Naive thymus-derived CD4-positive, alpha-beta T cell (primary cell): ENCODE measurements at regions not wholly inside any gene's neighbourhood (a gene's known extent, or its start where the extent isn't known, plus 50 kb on each side); places are given as distances from the start of the nearest gene placed in this dataset.

ENCODE experiments used
- ATAC-seq: fragments of 150-1000 bp; cut with Tn5 transposase; 2 replicates; pipeline ENCODE4 v1.10.0; 2021; ENCODE audit warnings: mild to moderate bottlenecking, moderate library complexity
- CTCF ChIA-PET: fragments of 350-600 bp; sonication (Branson Sonifier 250); formaldehyde crosslinking; loops from one replicate; lab custom pipeline; 2021; ENCODE audit warnings: antibody characterized with exemption; lab: Charles Lee
- POLR2A ChIA-PET: fragments of 350-600 bp; sonication (Branson Sonifier 250); formaldehyde crosslinking; loops from one replicate; lab custom pipeline; 2021; ENCODE audit warnings: antibody characterized with exemption, inconsistent platforms; lab: Charles Lee
- DNase-seq, 9 donors: peaks; one replicate each; pipeline versions ENCODE4 v3.0.0 to v3.0.0-alpha.2; 2020 to 2022; ENCODE audit warnings: mixed read lengths in 1 of 9
- H3K27ac ChIP-seq: one replicate; pipeline ENCODE4 v1.7.0; 2013; ENCODE audit warnings: mild to moderate bottlenecking, low read depth, low read length, moderate library complexity
- H3K27me3 ChIP-seq, 2 donors: one replicate each; pipeline ENCODE4 v1.7.0; 2013; ENCODE audit warnings: low read length in 2 of 2, mild to moderate bottlenecking in 2 of 2, moderate library complexity in 2 of 2; ENCODE audit not compliant: control insufficient read depth in 2 of 2, insufficient read depth in 2 of 2
- H3K36me3 ChIP-seq, 3 experiments: 1 replicate in 2 of 3; 2 replicates in 1 of 3; pipeline ENCODE4 v1.7.0; 2013; ENCODE audit warnings: low read length in 3 of 3, mild to moderate bottlenecking in 3 of 3, moderate library complexity in 1 of 3; ENCODE audit not compliant: insufficient read depth in 3 of 3, control insufficient read depth in 2 of 3
- H3K4me1 ChIP-seq, 2 donors: one replicate each; pipeline ENCODE4 v1.7.0; 2013; ENCODE audit warnings: low read length in 2 of 2, mild to moderate bottlenecking in 2 of 2, moderate library complexity in 1 of 2; ENCODE audit not compliant: control insufficient read depth in 2 of 2, insufficient read depth in 2 of 2
- H3K4me3 ChIP-seq: 2 replicates; pipeline ENCODE4 v1.7.0; 2013; ENCODE audit warnings: mild to moderate bottlenecking, low read length
- H3K9me3 ChIP-seq, 3 experiments: 1 replicate in 2 of 3; 2 replicates in 1 of 3; pipeline ENCODE4 v1.7.0; 2013; ENCODE audit warnings: low read length in 3 of 3; ENCODE audit not compliant: control insufficient read depth in 2 of 3
- H3K27ac Mint-ChIP-seq, 9 donors: one replicate each; pipeline ENCODE4 v1.8.0; 2020 to 2022; ENCODE audit warnings: mixed read lengths in 9 of 9, mild to moderate bottlenecking in 8 of 9, moderate library complexity in 5 of 9, inconsistent platforms in 2 of 9
- H3K27me3 Mint-ChIP-seq, 5 donors: one replicate each; pipeline ENCODE4 v1.8.0; 2021 to 2022; ENCODE audit warnings: mixed read lengths in 5 of 5, mild to moderate bottlenecking in 1 of 5
- H3K36me3 Mint-ChIP-seq, 5 donors: one replicate each; pipeline ENCODE4 v1.8.0; 2020 to 2022; ENCODE audit warnings: mixed read lengths in 5 of 5, mild to moderate bottlenecking in 3 of 5, inconsistent platforms in 1 of 5
- H3K4me1 Mint-ChIP-seq, 7 donors: one replicate each; pipeline ENCODE4 v1.8.0; 2020 to 2022; ENCODE audit warnings: mixed read lengths in 7 of 7, mild to moderate bottlenecking in 3 of 7, inconsistent platforms in 1 of 7
- H3K4me3 Mint-ChIP-seq, 10 donors: one replicate each; pipeline ENCODE4 v1.8.0; 2020 to 2022; ENCODE audit warnings: mild to moderate bottlenecking in 10 of 10, mixed read lengths in 10 of 10, moderate library complexity in 6 of 10, inconsistent platforms in 2 of 10
- H3K9me3 Mint-ChIP-seq, 11 donors: one replicate each; pipeline ENCODE4 v1.8.0; 2020 to 2022; ENCODE audit warnings: mixed read lengths in 11 of 11, mild to moderate bottlenecking in 4 of 11, inconsistent platforms in 1 of 11, moderate library complexity in 1 of 11
- intact Hi-C, 2 donors: fragments of 100-400 bp; cut with micrococcal nuclease; formaldehyde crosslinking; loops; one replicate each; pipeline ENCODE4 v1.15.1; 2023

DNA sequence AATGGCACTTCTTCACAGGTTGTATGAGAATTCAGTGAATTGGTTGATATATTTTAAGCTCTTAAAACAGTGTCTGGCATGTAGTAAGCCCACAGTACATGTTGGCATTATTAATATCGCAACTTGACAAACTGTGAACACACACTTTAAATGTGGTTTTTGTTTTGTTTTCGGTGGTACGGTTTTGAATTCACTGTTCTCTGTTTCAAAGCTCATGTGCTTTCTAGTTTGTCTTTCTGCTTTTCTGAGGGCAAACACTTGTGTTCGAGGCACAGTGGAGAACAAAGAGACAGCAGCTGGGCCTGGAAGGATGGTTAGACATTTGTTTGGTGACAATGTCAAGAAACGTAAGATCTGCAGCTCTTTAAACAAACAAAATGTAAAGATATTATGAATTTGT is 276.5 kb upstream of the MC4R start:
- Mint-ChIP-seq H3K27me3 (no peaks in the 10 kb centered on the region), H3K36me3 (no peaks in the 10 kb centered on the region), H3K4me1 (no peaks in the 10 kb centered on the region), H3K4me3 (no peak overlapping the region), H3K9me3 (peaks cover 0 to 9% (median 0%) of the 10 kb centered on the region in 11 donors), H3K27ac (no peak overlapping the region)
- POLR2A ChIA-PET, result no interaction called here
- intact Hi-C loops, result no loop called here
- H3K9me3 ChIP-seq, result no peaks in the 10 kb centered on the region
- no peaks in the 10 kb centered on the region for H3K27me3 ChIP-seq
- H3K27ac ChIP-seq, result no peak overlapping the region
- H3K4me1 ChIP-seq, result no peaks in the 10 kb centered on the region
- no peak for ATAC-seq
- no peak overlapping the region for H3K4me3 ChIP-seq
- CTCF ChIA-PET, result no interaction called here
- no peak for DNase-seq
- H3K36me3 ChIP-seq, result no peaks in the 10 kb centered on the region

DNA sequence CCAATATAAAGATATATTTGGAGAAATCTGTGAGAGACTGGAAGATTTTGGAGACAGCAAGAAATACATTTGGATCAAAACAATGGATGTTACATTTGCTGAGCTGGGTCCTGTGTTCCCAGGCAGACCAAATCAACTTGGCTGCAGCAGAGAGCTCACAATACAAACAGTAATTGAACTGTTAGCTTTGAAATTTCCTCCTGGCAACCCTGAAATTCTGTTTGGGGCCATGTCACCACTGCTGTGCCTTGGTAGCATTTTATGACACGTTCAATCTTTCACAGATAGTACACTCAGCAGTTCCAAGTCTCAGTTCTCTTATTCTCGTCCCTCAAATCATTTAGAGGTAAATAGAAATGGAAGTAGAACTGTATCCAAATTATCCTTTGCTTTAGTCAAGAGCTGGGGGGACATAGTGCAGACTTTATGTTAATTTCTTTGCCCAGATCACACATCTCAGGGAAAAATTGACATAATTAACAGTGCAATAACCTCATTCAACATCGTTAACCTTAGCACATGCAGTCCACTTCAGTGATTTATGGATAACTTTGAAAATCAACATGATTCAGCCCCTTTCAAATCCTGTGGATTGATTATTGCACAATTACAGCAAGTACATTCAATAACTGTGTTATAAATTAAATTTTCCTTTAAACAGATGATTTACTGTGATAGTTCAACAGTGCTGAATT is 277.4 kb upstream of the MC4R start:
- H3K9me3 Mint-ChIP-seq, result peaks cover 0 to 9% (median 0%) of the 10 kb centered on the region in 11 donors
- H3K4me1 Mint-ChIP-seq, result no peaks in the 10 kb centered on the region
- no peak overlapping the region for H3K27ac Mint-ChIP-seq
- H3K36me3 Mint-ChIP-seq, result no peaks in the 10 kb centered on the region
- no peak overlapping the region for H3K4me3 Mint-ChIP-seq
- Histone ChIP-seq H3K4me1 (no peaks in the 10 kb centered on the region), H3K9me3 (no peaks in the 10 kb centered on the region), H3K4me3 (no peak overlapping the region), H3K36me3 (no peaks in the 10 kb centered on the region), H3K27ac (no peak overlapping the region), H3K27me3 (no peaks in the 10 kb centered on the region)
- ATAC-seq, result no peak
- POLR2A ChIA-PET, result no interaction called here
- H3K27me3 Mint-ChIP-seq, result no peaks in the 10 kb centered on the region
- intact Hi-C loops, result no loop called here
- no peak for DNase-seq
- CTCF ChIA-PET, result no interaction called here

GRCh38 chr18:60654298-60654697 is 281.7 kb upstream of the MC4R start:
- no peaks in the 10 kb centered on the region for H3K27me3 ChIP-seq
- H3K27ac Mint-ChIP-seq, result no peak overlapping the region
- DNase-seq (no peak), ATAC-seq (no peak)
- no peaks in the 10 kb centered on the region for H3K27me3 Mint-ChIP-seq
- no peaks in the 10 kb centered on the region for H3K36me3 Mint-ChIP-seq
- no peak overlapping the region for H3K4me3 Mint-ChIP-seq
- H3K4me1 Mint-ChIP-seq, result peaks cover 0 to 3% (median 0%) of the 10 kb centered on the region in 7 donors
- ChIA-PET CTCF (no interaction called here), POLR2A (no interaction called here)
- no peaks in the 10 kb centered on the region for H3K9me3 ChIP-seq
- H3K36me3 ChIP-seq, result no peaks in the 10 kb centered on the region
- peaks cover 0 to 15% (median 0%) of the 10 kb centered on the region in 11 donors for H3K9me3 Mint-ChIP-seq
- H3K27ac ChIP-seq, result no peak overlapping the region
- H3K4me3 ChIP-seq, result no peak overlapping the region
- intact Hi-C loops, result no loop called here
- H3K4me1 ChIP-seq, result no peaks in the 10 kb centered on the region

- POLR2A ChIA-PET, result no interaction called here
- no peak for DNase-seq
- no peaks in the 10 kb centered on the region for H3K36me3 Mint-ChIP-seq
- H3K4me1 Mint-ChIP-seq, result peaks cover 0 to 3% (median 0%) of the 10 kb centered on the region in 7 donors
- intact Hi-C loops, result no loop called here
- no peaks in the 10 kb centered on the region for H3K9me3 ChIP-seq
- peak; percentile 66 for ATAC-seq
- CTCF ChIA-PET, result no interaction called here
- H3K4me3 Mint-ChIP-seq, result peak overlapping the region in 1 of 10 donors; percentile 51
- no peak overlapping the region for H3K27ac Mint-ChIP-seq
- H3K4me1 ChIP-seq, result no peaks in the 10 kb centered on the region
- peaks cover 0 to 21% (median 0%) of the 10 kb centered on the region in 11 donors for H3K9me3 Mint-ChIP-seq
- H3K27ac ChIP-seq, result no peak overlapping the region
- H3K27me3 ChIP-seq, result no peaks in the 10 kb centered on the region
- no peaks in the 10 kb centered on the region for H3K36me3 ChIP-seq
- no peaks in the 10 kb centered on the region for H3K27me3 Mint-ChIP-seq
- no peak overlapping the region for H3K4me3 ChIP-seq
Measured at GRCh38 chr18:60656553-60656952, 284.0 kb upstream of the MC4R start.

DNA sequence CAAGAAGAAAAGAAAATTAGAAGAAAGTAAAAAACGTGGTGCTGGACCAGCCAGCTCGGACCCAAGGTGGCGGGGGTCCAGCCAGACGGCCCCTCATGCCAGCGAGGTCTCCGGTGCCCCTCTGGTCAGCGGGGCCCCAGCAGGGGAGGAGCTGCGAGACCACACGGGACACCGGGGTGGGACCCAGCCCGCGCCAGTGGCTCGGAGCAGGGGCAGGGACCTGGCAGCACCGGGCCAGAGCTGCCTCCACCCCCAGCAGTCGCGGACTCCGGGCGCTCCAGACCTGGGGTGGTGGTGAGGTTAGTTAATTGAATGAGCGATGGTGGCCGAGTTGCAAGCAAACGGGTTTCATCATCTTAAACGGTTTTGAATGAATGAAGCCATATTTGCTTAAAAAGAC is 289.9 kb upstream of the MC4R start:
- POLR2A ChIA-PET, result no interaction called here
- ATAC-seq (no peak), DNase-seq (no peak)
- Mint-ChIP-seq H3K27ac (no peak overlapping the region), H3K27me3 (no peaks in the 10 kb centered on the region), H3K36me3 (no peaks in the 10 kb centered on the region), H3K9me3 (peaks cover 0 to 20% (median 3%) of the 10 kb centered on the region in 11 donors), H3K4me1 (no peaks in the 10 kb centered on the region), H3K4me3 (no peak overlapping the region)
- Histone ChIP-seq H3K27ac (no peak overlapping the region), H3K4me1 (no peaks in the 10 kb centered on the region), H3K27me3 (no peaks in the 10 kb centered on the region), H3K36me3 (no peaks in the 10 kb centered on the region), H3K9me3 (no peaks in the 10 kb centered on the region), H3K4me3 (no peak overlapping the region)
- CTCF ChIA-PET, result no interaction called here
- intact Hi-C loops, result no loop called here

DNA sequence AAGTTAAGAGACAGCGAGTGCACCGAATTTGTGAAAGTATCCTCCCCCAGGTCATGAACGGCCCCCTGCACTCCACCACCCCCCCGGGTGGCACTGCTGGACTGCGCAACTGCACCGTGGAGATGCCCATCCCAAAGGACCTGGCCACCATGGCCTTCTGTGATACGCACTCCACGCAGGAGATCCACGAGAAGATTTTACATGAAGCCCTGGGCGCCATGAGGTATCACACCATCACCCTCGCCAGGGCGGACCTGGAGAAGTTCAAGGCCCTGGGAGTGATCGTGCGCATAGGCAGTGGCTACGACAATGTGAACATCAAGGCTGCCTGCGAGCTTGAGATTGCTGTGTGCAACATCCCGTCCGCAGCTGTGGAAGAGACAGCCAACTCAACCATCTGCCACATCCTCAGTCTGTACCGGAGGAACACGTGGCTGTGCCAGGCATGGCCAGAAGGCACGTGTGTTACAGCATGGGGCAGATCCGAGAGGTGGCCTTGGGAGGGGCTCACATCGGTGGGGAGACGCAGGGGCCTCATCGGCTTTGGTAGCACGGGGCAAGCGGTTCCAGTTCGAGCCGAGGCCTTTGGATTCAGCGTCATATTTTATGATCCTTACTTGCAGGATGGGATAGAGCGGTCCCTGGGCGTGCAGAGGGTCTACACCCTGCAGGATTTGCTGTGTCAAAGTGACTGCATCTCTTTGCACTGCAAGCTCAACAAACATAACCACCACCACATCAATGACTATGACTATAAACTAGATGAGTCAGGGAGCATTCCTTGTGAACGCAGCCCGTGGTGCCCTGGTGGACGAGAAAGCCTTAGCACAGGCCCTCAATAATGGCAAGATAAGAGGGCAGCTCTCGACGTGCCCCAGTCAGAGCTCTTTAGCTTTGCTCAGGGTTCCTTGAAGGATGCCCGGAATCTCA is 290.8 kb upstream of the MC4R start:
- H3K4me3 Mint-ChIP-seq, result no peak overlapping the region
- no peaks in the 10 kb centered on the region for H3K36me3 Mint-ChIP-seq
- Histone ChIP-seq H3K27me3 (no peaks in the 10 kb centered on the region), H3K9me3 (no peaks in the 10 kb centered on the region), H3K4me3 (no peak overlapping the region), H3K27ac (no peak overlapping the region), H3K36me3 (no peaks in the 10 kb centered on the region), H3K4me1 (no peaks in the 10 kb centered on the region)
- POLR2A ChIA-PET, result no interaction called here
- CTCF ChIA-PET, result no interaction called here
- H3K9me3 Mint-ChIP-seq, result peaks cover 0 to 16% (median 3%) of the 10 kb centered on the region in 11 donors
- no peak overlapping the region for H3K27ac Mint-ChIP-seq
- ATAC-seq (no peak), DNase-seq (no peak)
- no peaks in the 10 kb centered on the region for H3K27me3 Mint-ChIP-seq
- no peaks in the 10 kb centered on the region for H3K4me1 Mint-ChIP-seq
- intact Hi-C loops, result no loop called here
